ENCODE measurements at regions not wholly inside any gene's neighbourhood (a gene's known extent, or its start where the extent isn't known, plus 50 kb on each side); places are given as distances from the start of the nearest gene placed in this dataset.

GRCh38 chr4:128501239-128501638, 213.6 kb upstream of the PGRMC2 start:
- TF ChIP-seq, protein P1, sequence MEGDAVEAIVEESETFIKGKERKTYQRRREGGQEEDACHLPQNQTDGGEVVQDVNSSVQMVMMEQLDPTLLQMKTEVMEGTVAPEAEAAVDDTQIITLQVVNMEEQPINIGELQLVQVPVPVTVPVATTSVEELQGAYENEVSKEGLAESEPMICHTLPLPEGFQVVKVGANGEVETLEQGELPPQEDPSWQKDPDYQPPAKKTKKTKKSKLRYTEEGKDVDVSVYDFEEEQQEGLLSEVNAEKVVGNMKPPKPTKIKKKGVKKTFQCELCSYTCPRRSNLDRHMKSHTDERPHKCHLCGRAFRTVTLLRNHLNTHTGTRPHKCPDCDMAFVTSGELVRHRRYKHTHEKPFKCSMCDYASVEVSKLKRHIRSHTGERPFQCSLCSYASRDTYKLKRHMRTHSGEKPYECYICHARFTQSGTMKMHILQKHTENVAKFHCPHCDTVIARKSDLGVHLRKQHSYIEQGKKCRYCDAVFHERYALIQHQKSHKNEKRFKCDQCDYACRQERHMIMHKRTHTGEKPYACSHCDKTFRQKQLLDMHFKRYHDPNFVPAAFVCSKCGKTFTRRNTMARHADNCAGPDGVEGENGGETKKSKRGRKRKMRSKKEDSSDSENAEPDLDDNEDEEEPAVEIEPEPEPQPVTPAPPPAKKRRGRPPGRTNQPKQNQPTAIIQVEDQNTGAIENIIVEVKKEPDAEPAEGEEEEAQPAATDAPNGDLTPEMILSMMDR (IDR thresholded peaks at IDR 0.05): no peak
- TF ChIP-seq EZH2 (IDR thresholded peaks at IDR 0.05; ENCODE audit: borderline replicate concordance, insufficient read depth, low read depth, low read length, poor library complexity, severe bottlenecking): no peak
